Epithelial cell of proximal tubule (primary cell): ENCODE measurements at regions not wholly inside any gene's neighbourhood (a gene's known extent, or its start where the extent isn't known, plus 50 kb on each side); places are given as distances from the start of the nearest gene placed in this dataset.
"Not testable (repeated sequence)": the region's sequence is repeated elsewhere in the genome, so short reads cannot be mapped to it uniquely, and the experiment has no call there.

Experiments
- DNase-seq: peaks from one replicate; pipeline ENCODE4 v3.0.0-alpha.2; 2011; ENCODE audit warnings: low read depth
- H3K4me3 ChIP-seq: 2 replicates; pipeline ENCODE4 v1.5.1; 2011; ENCODE audit warnings: low read depth, mild to moderate bottlenecking, low read length
- TF ChIP-seq, protein P1 (sequence below): conservative IDR thresholded peaks from 2 replicates; pipeline ENCODE4 v1.5.1; 2012; ENCODE audit warnings: low read depth, mild to moderate bottlenecking, low read length

DNA sequence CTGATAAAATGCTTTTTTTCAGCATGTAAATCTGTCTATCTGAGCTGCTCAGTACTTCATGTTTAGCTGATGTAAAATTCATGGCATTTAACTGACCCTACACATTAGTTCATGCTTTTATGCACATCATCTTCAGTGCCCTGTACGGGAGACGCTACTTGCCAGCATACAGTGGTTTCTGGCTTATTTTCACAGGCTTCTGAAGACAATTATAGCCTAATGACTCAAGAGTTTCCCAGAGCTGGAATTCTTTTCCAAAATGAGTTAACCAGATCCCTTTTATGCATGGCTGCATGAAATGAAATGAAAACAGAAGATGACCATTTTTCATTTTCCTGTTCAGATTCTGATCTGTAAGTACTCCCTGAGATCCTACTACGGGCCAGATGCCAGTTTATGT lies 1061.5 kb downstream of the ROBO2 start:
- peak; percentile 19 for DNase-seq
- TF ChIP-seq, protein P1, sequence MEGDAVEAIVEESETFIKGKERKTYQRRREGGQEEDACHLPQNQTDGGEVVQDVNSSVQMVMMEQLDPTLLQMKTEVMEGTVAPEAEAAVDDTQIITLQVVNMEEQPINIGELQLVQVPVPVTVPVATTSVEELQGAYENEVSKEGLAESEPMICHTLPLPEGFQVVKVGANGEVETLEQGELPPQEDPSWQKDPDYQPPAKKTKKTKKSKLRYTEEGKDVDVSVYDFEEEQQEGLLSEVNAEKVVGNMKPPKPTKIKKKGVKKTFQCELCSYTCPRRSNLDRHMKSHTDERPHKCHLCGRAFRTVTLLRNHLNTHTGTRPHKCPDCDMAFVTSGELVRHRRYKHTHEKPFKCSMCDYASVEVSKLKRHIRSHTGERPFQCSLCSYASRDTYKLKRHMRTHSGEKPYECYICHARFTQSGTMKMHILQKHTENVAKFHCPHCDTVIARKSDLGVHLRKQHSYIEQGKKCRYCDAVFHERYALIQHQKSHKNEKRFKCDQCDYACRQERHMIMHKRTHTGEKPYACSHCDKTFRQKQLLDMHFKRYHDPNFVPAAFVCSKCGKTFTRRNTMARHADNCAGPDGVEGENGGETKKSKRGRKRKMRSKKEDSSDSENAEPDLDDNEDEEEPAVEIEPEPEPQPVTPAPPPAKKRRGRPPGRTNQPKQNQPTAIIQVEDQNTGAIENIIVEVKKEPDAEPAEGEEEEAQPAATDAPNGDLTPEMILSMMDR = no peak
- H3K4me3 ChIP-seq = no peak overlapping the region

DNA sequence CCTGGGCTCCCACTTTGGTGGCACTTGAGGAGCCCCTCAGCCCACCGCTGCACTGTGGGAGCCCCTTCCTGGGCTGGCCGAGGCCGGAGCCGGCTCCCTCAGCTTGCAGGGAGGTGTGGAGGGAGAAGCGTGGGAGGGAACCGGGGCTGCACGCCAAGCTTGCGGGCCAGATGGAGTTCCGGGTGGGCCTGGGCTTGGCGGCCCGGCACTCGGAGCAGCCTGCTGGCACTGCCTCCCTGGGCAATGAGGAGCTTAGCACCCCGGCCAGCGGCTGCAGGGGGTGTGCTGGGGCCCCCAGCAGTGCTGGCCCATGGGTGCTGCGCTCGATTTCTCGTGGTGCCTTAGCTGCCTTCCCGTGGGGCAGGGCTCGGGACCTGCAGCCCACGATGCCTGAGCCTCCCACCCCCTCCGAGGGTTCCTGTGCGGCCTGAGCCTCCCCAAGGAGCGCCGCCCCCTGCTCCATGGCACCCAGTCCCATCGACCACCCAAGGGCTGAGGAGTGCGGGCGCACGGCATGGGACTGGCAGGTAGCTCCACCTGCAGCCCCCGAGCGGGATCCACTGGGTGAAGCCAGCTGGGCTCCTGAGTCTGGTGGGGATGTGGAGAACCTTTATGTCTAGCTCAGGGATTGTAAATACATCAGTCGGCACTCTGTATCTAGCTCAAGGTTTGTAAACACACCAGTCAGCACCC lies 1068.5 kb downstream of the ROBO2 start:
- not testable (repeated sequence) for H3K4me3 ChIP-seq, DNase-seq

DNA sequence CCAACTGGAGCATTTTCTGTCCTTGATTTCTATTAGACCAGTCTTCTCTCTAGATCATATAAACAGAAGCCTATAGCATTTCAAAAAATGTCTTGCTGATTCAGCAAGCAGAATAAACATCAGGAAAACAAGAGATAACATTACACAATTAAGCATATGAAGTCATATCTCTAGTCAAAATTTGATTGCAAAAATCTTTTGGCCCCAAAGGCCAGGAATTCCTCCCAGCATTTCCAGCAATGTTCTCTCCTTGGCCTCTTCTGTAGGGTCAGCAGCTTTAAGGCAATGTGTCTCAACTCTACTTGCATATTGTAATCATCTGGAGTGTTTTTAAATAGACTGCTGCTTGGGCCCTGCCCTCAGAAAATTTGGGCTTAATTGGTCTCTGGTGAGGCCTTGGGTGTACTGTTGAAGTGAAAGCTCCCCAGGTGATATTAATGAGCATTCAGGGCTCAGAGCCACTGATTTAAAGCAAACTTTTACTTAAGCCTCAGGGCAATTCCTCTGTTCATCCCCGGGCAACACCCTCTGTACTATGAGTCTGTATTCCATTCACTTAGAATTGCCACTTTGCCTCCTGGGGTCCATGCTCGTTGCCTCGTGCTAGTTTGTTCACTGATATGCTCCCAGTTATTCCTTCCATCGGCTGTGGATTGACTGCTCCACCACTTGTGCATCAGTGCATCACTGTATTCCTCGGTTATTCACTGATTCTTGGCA lies 1072.6 kb downstream of the ROBO2 start:
- H3K4me3 ChIP-seq = no peak overlapping the region
- no peak for DNase-seq
- TF ChIP-seq, protein P1 = no peak

DNA sequence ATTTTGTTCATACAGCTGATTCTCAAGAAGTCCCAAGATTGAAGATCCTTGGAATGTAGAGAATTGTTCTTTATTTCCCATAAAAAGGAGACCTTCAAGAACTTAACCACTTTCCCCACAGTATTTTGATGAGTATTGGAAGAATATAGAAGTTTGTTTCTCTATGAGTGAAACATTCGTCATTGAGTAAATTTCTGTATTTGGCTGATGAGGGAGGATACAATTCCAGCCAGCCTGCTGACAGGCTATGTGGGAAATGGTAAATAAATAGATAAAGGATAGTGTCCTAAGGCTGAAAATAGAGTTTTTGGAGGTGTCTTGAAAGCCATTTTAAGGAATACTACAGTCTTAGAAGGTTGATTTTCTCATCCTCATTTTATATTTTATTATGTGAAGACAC lies 1076.1 kb downstream of the ROBO2 start:
- no peak for DNase-seq
- TF ChIP-seq, protein P1 = no peak
- no peak overlapping the region for H3K4me3 ChIP-seq

DNA sequence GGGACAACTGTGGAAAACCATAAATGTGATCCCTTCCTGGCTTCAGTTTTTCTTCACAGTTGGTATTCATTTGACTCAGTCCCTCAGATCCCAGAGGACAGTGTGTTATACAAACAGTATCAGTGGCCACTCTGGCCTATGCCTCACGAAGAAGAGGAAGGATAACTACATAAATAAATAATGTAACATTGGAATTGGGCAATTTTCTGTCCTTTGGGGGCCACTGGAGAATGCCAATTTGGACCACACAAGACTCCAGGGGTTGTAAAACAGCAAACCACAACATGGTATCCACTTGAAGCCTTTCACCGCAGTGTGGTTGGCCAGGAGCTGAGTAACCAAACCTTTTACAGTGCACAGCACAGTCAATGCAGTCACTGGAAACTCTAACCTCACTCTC lies 1077.0 kb downstream of the ROBO2 start:
- DNase-seq = no peak
- H3K4me3 ChIP-seq = no peak overlapping the region
- TF ChIP-seq, protein P1 = no peak

DNA sequence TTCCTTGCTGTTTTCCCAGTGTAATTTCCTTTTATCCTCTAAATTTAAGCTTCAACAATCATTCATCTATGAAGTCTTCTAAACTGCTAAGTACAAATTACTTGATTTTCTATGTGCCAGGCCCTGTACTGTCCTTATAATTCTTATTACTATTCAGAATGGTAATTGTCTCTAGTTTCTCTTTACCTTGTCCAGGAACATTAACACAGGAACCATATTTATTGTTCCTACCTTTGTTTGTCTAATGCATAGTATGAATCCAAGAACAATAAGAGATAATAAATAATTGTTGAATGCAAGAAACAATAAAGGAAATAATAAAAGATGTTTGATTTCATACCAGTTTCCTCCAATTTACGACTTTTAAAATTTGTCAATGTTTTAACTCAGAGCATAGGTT lies 1083.2 kb downstream of the ROBO2 start:
- TF ChIP-seq, protein P1 = no peak
- DNase-seq = no peak
- H3K4me3 ChIP-seq = no peak overlapping the region

DNA sequence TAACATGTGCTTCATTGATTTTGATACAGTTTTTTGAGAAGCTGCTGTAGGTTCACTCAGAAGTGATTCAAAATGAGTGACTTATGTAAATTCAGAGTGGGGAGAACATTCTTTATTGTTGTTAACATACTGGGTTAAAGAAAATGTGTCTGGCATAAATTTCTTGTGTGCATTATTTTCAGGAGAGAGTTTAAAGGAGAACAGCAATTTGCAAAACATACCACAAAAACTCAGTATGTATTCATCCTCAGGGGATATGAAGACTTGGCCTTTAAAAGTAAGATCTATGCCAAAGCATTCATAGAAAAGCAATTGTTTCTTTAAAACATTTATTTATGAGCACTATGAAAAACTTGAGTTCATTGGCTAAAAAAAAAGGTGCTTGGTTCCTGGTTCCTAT lies 1089.8 kb downstream of the ROBO2 start:
- TF ChIP-seq, protein P1 = no peak
- no peak overlapping the region for H3K4me3 ChIP-seq
- no peak for DNase-seq
